ENCODE measurements at regions not wholly inside any gene's neighbourhood (a gene's known extent, or its start where the extent isn't known, plus 50 kb on each side); places are given as distances from the start of the nearest gene placed in this dataset.
"Not testable (repeated sequence)": the region's sequence is repeated elsewhere in the genome, so short reads cannot be mapped to it uniquely, and the experiment has no call there.

- no peak for DNase-seq
These were observed 601.5 kb upstream of the ZP4 start for GRCh38 chr1:238492271-238492670.

GRCh38 chr1:238491265-238491664, 600.5 kb upstream of the ZP4 start:
- no peak for DNase-seq

- DNase-seq = no peak
These were observed 598.3 kb upstream of the ZP4 start for GRCh38 chr1:238489006-238489405.

GRCh38 chr1:238488401-238488800, 597.7 kb upstream of the ZP4 start:
- DNase-seq = no peak

- no peak for DNase-seq
These were observed 597.2 kb upstream of the ZP4 start for GRCh38 chr1:238487931-238488330.

GRCh38 chr1:238485912-238486209, 595.1 kb upstream of the ZP4 start:
- no peak for DNase-seq

GRCh38 chr1:238485057-238485911, 594.6 kb upstream of the ZP4 start:
- no peak for DNase-seq

GRCh38 chr1:238484121-238484520, 593.4 kb upstream of the ZP4 start:
- DNase-seq = no peak

- no peak for DNase-seq
These were observed 586.1 kb upstream of the ZP4 start for GRCh38 chr1:238476841-238477240.

GRCh38 chr1:238475712-238476111, 585.0 kb upstream of the ZP4 start:
- no peak for DNase-seq

GRCh38 chr1:238474263-238474662, 583.5 kb upstream of the ZP4 start:
- DNase-seq = no peak

- no peak for DNase-seq
These were observed 578.5 kb upstream of the ZP4 start for GRCh38 chr1:238469146-238469631.

- DNase-seq = no peak
These were observed 577.3 kb upstream of the ZP4 start for GRCh38 chr1:238468068-238468467.

GRCh38 chr1:238466459-238466858, 575.7 kb upstream of the ZP4 start:
- DNase-seq = no peak

GRCh38 chr1:238465449-238465848, 574.7 kb upstream of the ZP4 start:
- no peak for DNase-seq

- no peak for DNase-seq
These were observed 568.2 kb upstream of the ZP4 start for GRCh38 chr1:238458899-238459298.

GRCh38 chr1:238457610-238458009, 566.9 kb upstream of the ZP4 start:
- DNase-seq = no peak

GRCh38 chr1:238451781-238452310, 561.1 kb upstream of the ZP4 start:
- DNase-seq = no peak

- DNase-seq = no peak
These were observed 560.3 kb upstream of the ZP4 start for GRCh38 chr1:238450976-238451375.

- DNase-seq = no peak
These were observed 553.0 kb upstream of the ZP4 start for GRCh38 chr1:238443687-238444086.

- DNase-seq = no peak
These were observed 548.8 kb upstream of the ZP4 start for GRCh38 chr1:238439511-238439910.

GRCh38 chr1:238438311-238439270, 547.9 kb upstream of the ZP4 start:
- no peak for DNase-seq

- not testable (repeated sequence) for DNase-seq
These were observed 539.0 kb upstream of the ZP4 start for GRCh38 chr1:238429703-238430102.

- no peak for DNase-seq
These were observed 528.5 kb upstream of the ZP4 start for GRCh38 chr1:238419209-238419608.

Data from GF-D8 (cell line).